Epithelial cell of proximal tubule (primary cell): ENCODE measurements at regions not wholly inside any gene's neighbourhood (a gene's known extent, or its start where the extent isn't known, plus 50 kb on each side); places are given as distances from the start of the nearest gene placed in this dataset.

Experiments used
- DNase-seq: peaks from one replicate; pipeline ENCODE4 v3.0.0-alpha.2; 2011; ENCODE audit warnings: low read depth
- H3K4me3 ChIP-seq: 2 replicates; pipeline ENCODE4 v1.5.1; 2011; ENCODE audit warnings: low read depth, mild to moderate bottlenecking, low read length
- TF ChIP-seq, protein P1 (sequence below): conservative IDR thresholded peaks from 2 replicates; pipeline ENCODE4 v1.5.1; 2012; ENCODE audit warnings: low read depth, mild to moderate bottlenecking, low read length

GRCh38 chr4:3715855-3716630 is 50.1 kb upstream of the ADRA2C start:
- DNase-seq = no peak
- no peak overlapping the region for H3K4me3 ChIP-seq
- TF ChIP-seq, protein P1, sequence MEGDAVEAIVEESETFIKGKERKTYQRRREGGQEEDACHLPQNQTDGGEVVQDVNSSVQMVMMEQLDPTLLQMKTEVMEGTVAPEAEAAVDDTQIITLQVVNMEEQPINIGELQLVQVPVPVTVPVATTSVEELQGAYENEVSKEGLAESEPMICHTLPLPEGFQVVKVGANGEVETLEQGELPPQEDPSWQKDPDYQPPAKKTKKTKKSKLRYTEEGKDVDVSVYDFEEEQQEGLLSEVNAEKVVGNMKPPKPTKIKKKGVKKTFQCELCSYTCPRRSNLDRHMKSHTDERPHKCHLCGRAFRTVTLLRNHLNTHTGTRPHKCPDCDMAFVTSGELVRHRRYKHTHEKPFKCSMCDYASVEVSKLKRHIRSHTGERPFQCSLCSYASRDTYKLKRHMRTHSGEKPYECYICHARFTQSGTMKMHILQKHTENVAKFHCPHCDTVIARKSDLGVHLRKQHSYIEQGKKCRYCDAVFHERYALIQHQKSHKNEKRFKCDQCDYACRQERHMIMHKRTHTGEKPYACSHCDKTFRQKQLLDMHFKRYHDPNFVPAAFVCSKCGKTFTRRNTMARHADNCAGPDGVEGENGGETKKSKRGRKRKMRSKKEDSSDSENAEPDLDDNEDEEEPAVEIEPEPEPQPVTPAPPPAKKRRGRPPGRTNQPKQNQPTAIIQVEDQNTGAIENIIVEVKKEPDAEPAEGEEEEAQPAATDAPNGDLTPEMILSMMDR = no peak

DNA sequence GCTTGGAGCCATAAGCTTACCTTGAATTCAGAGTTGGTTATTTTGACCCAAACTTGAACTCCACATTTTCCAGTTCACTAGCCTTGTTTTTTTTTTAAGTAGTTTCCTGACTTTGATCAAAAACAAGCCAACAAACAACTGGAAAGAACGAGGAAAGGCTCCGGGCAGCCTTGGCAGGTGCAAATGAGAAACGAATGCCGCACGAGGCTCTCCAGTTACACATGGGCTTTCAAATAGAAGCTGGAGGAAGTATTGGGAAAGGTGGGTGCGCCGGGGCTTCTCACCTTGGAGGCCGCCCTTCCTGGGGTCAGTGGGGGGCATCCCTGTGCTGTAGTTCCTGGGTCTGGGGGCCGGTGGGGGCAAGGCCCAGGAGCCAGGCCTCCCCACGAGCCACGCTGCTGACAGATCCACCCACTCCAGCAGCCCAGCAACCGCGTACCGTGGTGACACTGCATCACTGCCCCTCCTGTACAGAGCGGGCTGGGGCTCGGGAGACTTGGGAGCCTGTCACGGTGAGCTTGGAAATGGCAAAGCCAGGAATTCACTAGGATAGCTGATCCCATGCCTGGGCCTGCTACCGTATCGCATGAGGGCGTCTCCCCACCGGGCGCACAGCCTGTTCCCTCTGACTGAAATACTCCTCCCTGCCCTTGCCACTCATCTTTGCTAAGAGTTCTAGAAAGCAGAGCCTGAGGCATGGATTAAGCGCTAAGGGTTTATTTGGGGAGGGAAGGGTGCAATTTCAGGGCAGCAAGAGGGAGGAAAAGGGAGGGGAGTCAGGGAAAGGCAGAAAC is 50.9 kb upstream of the ADRA2C start:
- DNase-seq = no peak
- TF ChIP-seq, protein P1 = no peak
- H3K4me3 ChIP-seq = no peak overlapping the region

DNA sequence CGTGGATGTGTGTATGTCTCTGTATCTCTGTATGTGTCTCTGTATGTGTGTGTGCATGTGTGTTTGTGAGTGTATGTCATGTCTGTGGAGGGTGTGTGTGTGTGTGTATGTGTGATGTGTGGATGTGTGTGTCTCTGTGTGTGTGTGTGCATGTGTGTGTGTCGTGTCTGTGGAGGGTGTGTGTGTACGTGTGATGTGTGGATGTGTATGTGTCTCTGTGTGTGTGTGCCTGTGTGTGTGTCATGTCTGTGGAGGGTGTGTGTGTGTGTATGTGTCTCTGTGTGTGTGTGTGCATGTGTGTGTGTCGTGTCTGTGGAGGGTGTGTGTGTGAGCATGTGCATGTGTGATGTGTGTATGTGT is 51.6 kb upstream of the ADRA2C start:
- no peak overlapping the region for H3K4me3 ChIP-seq
- no peak for DNase-seq
- TF ChIP-seq, protein P1 = no peak

- no peak overlapping the region for H3K4me3 ChIP-seq
- DNase-seq = no peak
- TF ChIP-seq, protein P1 = no peak
These were observed 52.2 kb upstream of the ADRA2C start for GRCh38 chr4:3713817-3714641.

- H3K4me3 ChIP-seq = no peak overlapping the region
- TF ChIP-seq, protein P1 = no peak
- no peak for DNase-seq
These were observed 52.8 kb upstream of the ADRA2C start for GRCh38 chr4:3713346-3713745.

DNA sequence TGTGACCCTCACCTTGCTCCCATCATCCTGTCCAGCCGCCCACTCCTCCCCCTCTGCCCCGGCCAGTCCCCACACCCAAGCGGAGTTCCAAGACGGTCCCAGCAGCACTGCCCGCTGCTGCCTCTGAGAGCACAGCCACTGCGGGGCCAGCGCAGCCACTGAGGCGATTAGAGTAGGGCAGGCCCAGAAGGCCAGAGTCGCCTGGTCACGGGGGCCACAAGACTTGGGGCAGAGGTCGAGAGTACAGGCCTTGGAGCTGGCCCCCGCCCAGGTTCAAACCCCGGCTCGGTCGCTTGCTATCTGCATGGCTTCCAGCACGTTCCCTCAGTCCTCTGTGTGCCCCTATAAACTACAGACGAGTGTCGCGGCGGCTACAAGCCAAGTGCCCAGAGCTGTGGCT is 53.2 kb upstream of the ADRA2C start:
- no peak for DNase-seq
- H3K4me3 ChIP-seq = no peak overlapping the region
- TF ChIP-seq, protein P1 = no peak
